A549 (cell line): ENCODE measurements at regions not wholly inside any gene's neighbourhood (a gene's known extent, or its start where the extent isn't known, plus 50 kb on each side); places are given as distances from the start of the nearest gene placed in this dataset.
"Not testable (repeated sequence)": the region's sequence is repeated elsewhere in the genome, so short reads cannot be mapped to it uniquely, and the experiment has no call there.

Source experiments
- ATAC-seq, 2 experiments: fragments of 200-7000 bp in 1 of 2; fragments of >200 bp in 1 of 2; cut with Nextera tagmentation in 1 of 2; cut with Tn5 transposase in 1 of 2; 3 replicates each; pipeline versions ENCODE4 v1.8.0 to v1.9.1; 2018 to 2020; ENCODE audit warnings: mild to moderate bottlenecking in 1 of 2, moderate library complexity in 1 of 2
- CTCF ChIA-PET: fragments of 300-600 bp; sonication (Branson Sonifier 250); formaldehyde crosslinking; extraction: SDS; loops from one replicate; lab custom pipeline; 2021; ENCODE audit warnings: antibody characterized with exemption, inconsistent platforms; lab: Yijun Ruan, JAX
- POLR2A ChIA-PET: fragments of 350-600 bp; formaldehyde crosslinking; extraction: SDS; loops from one replicate; lab custom pipeline; 2021; ENCODE audit warnings: antibody characterized with exemption, inconsistent platforms; lab: Yijun Ruan, JAX
- DNase-seq, 2 experiments: peaks; one replicate each; pipeline versions ENCODE4 v3.0.0 to v3.0.0-alpha.2; 2011 to 2016; ENCODE audit warnings: low read depth in 1 of 2, low spot score in 1 of 2
- FAIRE-seq: peaks from 2 replicates; lab custom pipeline; 2011; peaks lifted over from hg19 to GRCh38; lab: Jason Lieb, UNC
- H3K27ac ChIP-seq, 2 experiments: fragments of >200 bp; sonication (Bioruptor Twin); formaldehyde crosslinking; 3 replicates each; pipeline ENCODE4 v1.5.1; 2016 to 2017
- H3K4me1 ChIP-seq: fragments of >200 bp; sonication (Bioruptor Twin); formaldehyde crosslinking; 3 replicates; pipeline ENCODE4 v1.6.1; 2016
- H3K4me2 ChIP-seq: fragments of >200 bp; sonication (Bioruptor Twin); formaldehyde crosslinking; 3 replicates; pipeline ENCODE4 v1.6.1; 2016
- H3K4me3 ChIP-seq: fragments of >200 bp; sonication (Bioruptor Twin); formaldehyde crosslinking; 3 replicates; pipeline ENCODE4 v1.5.1; 2016
- H3K9me3 ChIP-seq: fragments of >200 bp; sonication (Bioruptor Twin); formaldehyde crosslinking; 3 replicates; pipeline ENCODE4 v1.6.1; 2016
- EHMT2 ChIP-seq: fragments of 200-600 bp; sonication (generic); IDR thresholded peaks from 2 replicates; pipeline ENCODE4 v1.6.1; 2016; ENCODE audit warnings: antibody characterized with exemption, low read depth, mild to moderate bottlenecking, moderate library complexity
- ELK1 ChIP-seq: fragments of 150-350 bp; IDR thresholded peaks from 2 replicates; pipeline ENCODE4 v1.6.1; 2014; ENCODE audit warnings: low read depth, mild to moderate bottlenecking, low read length
- FOSL2 ChIP-seq, 2 experiments: fragments of 450-650 bp in 1 of 2; fragments of >200 bp in 1 of 2; sonication (Bioruptor Twin) in 1 of 2; formaldehyde crosslinking; IDR thresholded peaks; 2 replicates each; pipeline versions ENCODE4 v1.5.0 to v1.6.1; 2016 to 2020; ENCODE audit warnings: mild to moderate bottlenecking in 1 of 2, moderate library complexity in 1 of 2
- GATA3 ChIP-seq: IDR thresholded peaks from 2 replicates; pipeline ENCODE4 v1.6.1; 2012; ENCODE audit warnings: borderline replicate concordance
- HMGXB4 ChIP-seq: fragments of 250-450 bp; sonication (Bioruptor Pico); IDR thresholded peaks from 2 replicates; pipeline ENCODE4 v1.5.0; 2021; ENCODE audit warnings: mild to moderate bottlenecking, moderate library complexity, borderline replicate concordance
- JUNB ChIP-seq: fragments of >200 bp; sonication (Bioruptor Twin); formaldehyde crosslinking; IDR thresholded peaks from 2 replicates; pipeline ENCODE4 v1.6.1; 2016
- KDM1A ChIP-seq: fragments of 200-600 bp; sonication (generic); IDR thresholded peaks from 2 replicates; pipeline ENCODE4 v1.6.1; 2016; ENCODE audit warnings: low read depth, mild to moderate bottlenecking
- MAZ ChIP-seq: fragments of 150-350 bp; IDR thresholded peaks from 2 replicates; pipeline ENCODE4 v1.6.1; 2014; ENCODE audit warnings: antibody characterized with exemption, low read depth, low read length, borderline replicate concordance
- NFE2L2 ChIP-seq: fragments of 150-350 bp; conservative IDR thresholded peaks from 2 replicates; pipeline ENCODE4 v1.6.1; 2014; ENCODE audit warnings: low read length
- NR3C1 ChIP-seq: fragments of >200 bp; sonication (Bioruptor Twin); formaldehyde crosslinking; IDR thresholded peaks from 3 replicates; pipeline ENCODE4 v1.6.1; 2017
- POLR2AphosphoS2 ChIP-seq: conservative IDR thresholded peaks from 2 replicates; pipeline ENCODE4 v1.6.1; 2012; ENCODE audit warnings: low read length, improper control_type of control experiment, inconsistent platforms
- SMC3 ChIP-seq: fragments of >200 bp; sonication (Bioruptor Twin); formaldehyde crosslinking; IDR thresholded peaks from 3 replicates; pipeline ENCODE4 v1.6.1; 2018; ENCODE audit warnings: inconsistent platforms
- TFCP2L1 ChIP-seq: fragments of 250-450 bp; sonication (Bioruptor Pico); IDR thresholded peaks from 2 replicates; pipeline ENCODE4 v1.5.0; 2021; ENCODE audit warnings: mild to moderate bottlenecking
- ZC3H11A ChIP-seq: fragments of 450-650 bp; IDR thresholded peaks from 2 replicates; pipeline ENCODE4 v1.6.1; 2014; ENCODE audit warnings: antibody characterized with exemption, mild to moderate bottlenecking
- ZFP36 ChIP-seq: fragments of 450-650 bp; IDR thresholded peaks from 2 replicates; pipeline ENCODE4 v1.6.1; 2014; ENCODE audit warnings: borderline replicate concordance; ENCODE audit not compliant: partially characterized antibody
- WGBS: methylation state at CpG from one replicate; pipeline ENCODE4 v1.1.6; 2017; ENCODE audit errors: missing lambda C conversion rate; 5-methylcytosine and 5-hydroxymethylcytosine counted together
- TF ChIP-seq, protein P1 (sequence below): IDR thresholded peaks from 2 replicates; pipeline ENCODE4 v1.6.1; 2012; ENCODE audit warnings: low read depth, borderline replicate concordance
- TF ChIP-seq, protein P2 (sequence below): IDR thresholded peaks from 2 replicates; pipeline ENCODE4 v1.6.1; 2012

GRCh38 chr3:76532158-76532822 is 507.6 kb upstream of the ROBO2 start:
- H3K9me3 ChIP-seq = no peaks in the 10 kb centered on the region
- ChIA-PET CTCF (no interaction called here), POLR2A (no interaction called here)

DNA sequence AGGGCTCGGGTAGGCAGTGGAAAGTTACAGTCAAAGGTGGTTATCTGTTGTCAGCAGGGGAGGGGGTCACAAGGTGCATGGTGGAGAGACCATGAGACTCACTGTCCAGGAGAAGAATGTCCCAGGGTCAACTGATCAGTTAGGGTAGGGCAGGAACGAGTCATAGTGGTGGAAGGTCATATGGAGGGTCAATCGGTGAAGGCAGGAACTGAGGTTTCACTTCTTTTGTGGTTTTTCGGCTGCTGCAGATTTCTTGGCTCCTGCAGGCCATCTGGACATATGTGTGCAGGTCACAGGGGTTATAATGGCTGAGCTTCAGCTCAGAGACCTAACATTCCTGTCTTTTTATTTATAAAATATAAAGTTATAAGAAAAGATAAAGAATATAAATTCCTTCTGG is 506.2 kb upstream of the ROBO2 start:
- WGBS = 1% methylated on average over 4 of the region's 4 CpGs
- ATAC-seq, POLR2A ChIA-PET, FAIRE-seq, DNase-seq, H3K4me1 ChIP-seq, H3K4me3 ChIP-seq, H3K9me3 ChIP-seq, CTCF ChIA-PET, H3K4me2 ChIP-seq, H3K27ac ChIP-seq: not testable (repeated sequence)

More at GRCh38 chr3:76532158-76532822, 507.6 kb upstream of the ROBO2 start:
- TF ChIP-seq ZC3H11A (no peak), FOSL2 (IDR thresholded peaks at IDR 0.05) (no peak), FOSL2 (CRISPR knock-in tag; IDR thresholded peaks at IDR 0.05) (no peak), ZFP36 (no peak), SMC3 (no peak), GATA3 (no peak), KDM1A (no peak), ELK1 (no peak), TFCP2L1 (CRISPR knock-in tag) (no peak), HMGXB4 (no peak), EHMT2 (no peak), NFE2L2 (no peak), MAZ (no peak)
- TF ChIP-seq, protein P1, sequence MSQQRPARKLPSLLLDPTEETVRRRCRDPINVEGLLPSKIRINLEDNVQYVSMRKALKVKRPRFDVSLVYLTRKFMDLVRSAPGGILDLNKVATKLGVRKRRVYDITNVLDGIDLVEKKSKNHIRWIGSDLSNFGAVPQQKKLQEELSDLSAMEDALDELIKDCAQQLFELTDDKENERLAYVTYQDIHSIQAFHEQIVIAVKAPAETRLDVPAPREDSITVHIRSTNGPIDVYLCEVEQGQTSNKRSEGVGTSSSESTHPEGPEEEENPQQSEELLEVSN = no peak
- TF ChIP-seq, protein P2, sequence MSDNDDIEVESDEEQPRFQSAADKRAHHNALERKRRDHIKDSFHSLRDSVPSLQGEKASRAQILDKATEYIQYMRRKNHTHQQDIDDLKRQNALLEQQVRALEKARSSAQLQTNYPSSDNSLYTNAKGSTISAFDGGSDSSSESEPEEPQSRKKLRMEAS = no peak
- Histone ChIP-seq H3K4me2 (no peak overlapping the region), H3K27ac (no peak overlapping the region), H3K4me3 (no peak overlapping the region), H3K4me1 (no peaks in the 10 kb centered on the region)
- DNase-seq (no peak), ATAC-seq (no peak), FAIRE-seq (no peak)
- WGBS = 2% methylated on average over 2 of the region's 2 CpGs

- 2% methylated on average over 3 of the region's 3 CpGs for WGBS
- FAIRE-seq, DNase-seq, H3K4me3 ChIP-seq, H3K4me2 ChIP-seq, H3K9me3 ChIP-seq, H3K4me1 ChIP-seq, CTCF ChIA-PET, H3K27ac ChIP-seq, POLR2A ChIA-PET, ATAC-seq: not testable (repeated sequence)
Observed at GRCh38 chr3:76537857-76538256, 502.0 kb upstream of the ROBO2 start.

DNA sequence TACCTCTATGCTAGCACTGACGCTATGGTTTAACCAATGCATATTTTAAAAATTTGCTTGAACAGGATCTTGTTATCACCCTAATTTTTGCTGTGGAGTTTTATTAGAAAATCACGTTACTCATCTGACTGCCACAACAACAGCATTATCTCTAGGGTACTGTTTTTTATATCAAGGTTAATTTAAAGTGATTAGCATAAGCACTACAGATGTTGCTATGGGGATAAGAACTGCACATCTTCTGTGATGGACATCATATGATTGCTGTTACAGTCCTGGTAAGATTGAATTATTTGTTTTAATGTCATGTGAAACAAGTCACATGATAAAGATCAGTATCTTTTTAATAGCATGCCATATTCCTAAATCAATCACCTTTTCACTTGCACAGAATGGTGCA is 492.2 kb upstream of the ROBO2 start:
- ChIA-PET CTCF (no interaction called here), POLR2A (no interaction called here)
- FAIRE-seq (no peak), ATAC-seq (no peak), DNase-seq (no peak)
- H3K27ac ChIP-seq = no peak overlapping the region
- no peaks in the 10 kb centered on the region for H3K4me1 ChIP-seq
- no peak overlapping the region for H3K4me3 ChIP-seq
- WGBS = 10% methylated on average over 2 of the region's 2 CpGs
- TF ChIP-seq NR3C1 = no peak
- TF ChIP-seq JUNB = no peak
- TF ChIP-seq TFCP2L1 (CRISPR knock-in tag) = no peak
- TF ChIP-seq POLR2AphosphoS2 = no peak
- H3K4me2 ChIP-seq = no peak overlapping the region
- H3K9me3 ChIP-seq = 0 out of 3 replicates have a peak, but pooled peaks cover 4% of the 10 kb centered on the region
